ENCODE measurements at regions not wholly inside any gene's neighbourhood (a gene's known extent, or its start where the extent isn't known, plus 50 kb on each side); places are given as distances from the start of the nearest gene placed in this dataset.

DNA sequence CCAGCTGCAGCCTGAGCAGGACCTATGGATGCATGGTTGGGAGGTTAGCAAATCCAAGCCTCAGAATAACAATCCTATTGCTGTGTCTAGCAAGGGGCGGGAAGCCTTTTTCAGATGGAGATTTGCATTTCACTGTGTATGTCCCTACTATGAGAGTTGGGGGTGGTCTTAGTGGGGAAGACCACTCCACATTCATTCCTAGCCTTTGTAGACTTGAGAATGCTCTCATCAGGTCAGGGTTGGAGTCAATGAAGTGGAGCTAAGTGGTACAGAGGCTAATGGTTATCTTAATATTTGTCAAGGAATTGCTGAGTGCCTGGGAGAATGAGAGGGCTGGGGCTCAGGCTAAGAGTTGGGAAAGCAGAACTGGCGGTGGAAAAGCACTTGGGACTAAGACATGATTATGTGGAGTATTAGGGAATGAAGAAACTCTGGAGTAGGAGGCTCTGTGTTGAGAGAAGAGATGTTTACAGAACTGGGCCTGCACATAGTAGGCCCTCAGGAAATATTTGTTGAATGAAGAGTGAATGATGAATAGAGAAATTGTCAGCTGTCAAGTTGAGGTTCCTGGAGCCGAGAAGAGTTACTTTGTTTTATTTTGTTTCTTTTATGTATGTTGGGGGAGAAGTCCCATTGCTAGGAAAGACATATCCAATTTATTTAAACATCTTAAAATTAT lies 175.5 kb upstream of the SPRY4 start:
- no peak for TF ChIP-seq EZH2phosphoT487 (IDR thresholded peaks at IDR 0.05; ENCODE audit: unreplicated experiment)
- TF ChIP-seq, protein P1, sequence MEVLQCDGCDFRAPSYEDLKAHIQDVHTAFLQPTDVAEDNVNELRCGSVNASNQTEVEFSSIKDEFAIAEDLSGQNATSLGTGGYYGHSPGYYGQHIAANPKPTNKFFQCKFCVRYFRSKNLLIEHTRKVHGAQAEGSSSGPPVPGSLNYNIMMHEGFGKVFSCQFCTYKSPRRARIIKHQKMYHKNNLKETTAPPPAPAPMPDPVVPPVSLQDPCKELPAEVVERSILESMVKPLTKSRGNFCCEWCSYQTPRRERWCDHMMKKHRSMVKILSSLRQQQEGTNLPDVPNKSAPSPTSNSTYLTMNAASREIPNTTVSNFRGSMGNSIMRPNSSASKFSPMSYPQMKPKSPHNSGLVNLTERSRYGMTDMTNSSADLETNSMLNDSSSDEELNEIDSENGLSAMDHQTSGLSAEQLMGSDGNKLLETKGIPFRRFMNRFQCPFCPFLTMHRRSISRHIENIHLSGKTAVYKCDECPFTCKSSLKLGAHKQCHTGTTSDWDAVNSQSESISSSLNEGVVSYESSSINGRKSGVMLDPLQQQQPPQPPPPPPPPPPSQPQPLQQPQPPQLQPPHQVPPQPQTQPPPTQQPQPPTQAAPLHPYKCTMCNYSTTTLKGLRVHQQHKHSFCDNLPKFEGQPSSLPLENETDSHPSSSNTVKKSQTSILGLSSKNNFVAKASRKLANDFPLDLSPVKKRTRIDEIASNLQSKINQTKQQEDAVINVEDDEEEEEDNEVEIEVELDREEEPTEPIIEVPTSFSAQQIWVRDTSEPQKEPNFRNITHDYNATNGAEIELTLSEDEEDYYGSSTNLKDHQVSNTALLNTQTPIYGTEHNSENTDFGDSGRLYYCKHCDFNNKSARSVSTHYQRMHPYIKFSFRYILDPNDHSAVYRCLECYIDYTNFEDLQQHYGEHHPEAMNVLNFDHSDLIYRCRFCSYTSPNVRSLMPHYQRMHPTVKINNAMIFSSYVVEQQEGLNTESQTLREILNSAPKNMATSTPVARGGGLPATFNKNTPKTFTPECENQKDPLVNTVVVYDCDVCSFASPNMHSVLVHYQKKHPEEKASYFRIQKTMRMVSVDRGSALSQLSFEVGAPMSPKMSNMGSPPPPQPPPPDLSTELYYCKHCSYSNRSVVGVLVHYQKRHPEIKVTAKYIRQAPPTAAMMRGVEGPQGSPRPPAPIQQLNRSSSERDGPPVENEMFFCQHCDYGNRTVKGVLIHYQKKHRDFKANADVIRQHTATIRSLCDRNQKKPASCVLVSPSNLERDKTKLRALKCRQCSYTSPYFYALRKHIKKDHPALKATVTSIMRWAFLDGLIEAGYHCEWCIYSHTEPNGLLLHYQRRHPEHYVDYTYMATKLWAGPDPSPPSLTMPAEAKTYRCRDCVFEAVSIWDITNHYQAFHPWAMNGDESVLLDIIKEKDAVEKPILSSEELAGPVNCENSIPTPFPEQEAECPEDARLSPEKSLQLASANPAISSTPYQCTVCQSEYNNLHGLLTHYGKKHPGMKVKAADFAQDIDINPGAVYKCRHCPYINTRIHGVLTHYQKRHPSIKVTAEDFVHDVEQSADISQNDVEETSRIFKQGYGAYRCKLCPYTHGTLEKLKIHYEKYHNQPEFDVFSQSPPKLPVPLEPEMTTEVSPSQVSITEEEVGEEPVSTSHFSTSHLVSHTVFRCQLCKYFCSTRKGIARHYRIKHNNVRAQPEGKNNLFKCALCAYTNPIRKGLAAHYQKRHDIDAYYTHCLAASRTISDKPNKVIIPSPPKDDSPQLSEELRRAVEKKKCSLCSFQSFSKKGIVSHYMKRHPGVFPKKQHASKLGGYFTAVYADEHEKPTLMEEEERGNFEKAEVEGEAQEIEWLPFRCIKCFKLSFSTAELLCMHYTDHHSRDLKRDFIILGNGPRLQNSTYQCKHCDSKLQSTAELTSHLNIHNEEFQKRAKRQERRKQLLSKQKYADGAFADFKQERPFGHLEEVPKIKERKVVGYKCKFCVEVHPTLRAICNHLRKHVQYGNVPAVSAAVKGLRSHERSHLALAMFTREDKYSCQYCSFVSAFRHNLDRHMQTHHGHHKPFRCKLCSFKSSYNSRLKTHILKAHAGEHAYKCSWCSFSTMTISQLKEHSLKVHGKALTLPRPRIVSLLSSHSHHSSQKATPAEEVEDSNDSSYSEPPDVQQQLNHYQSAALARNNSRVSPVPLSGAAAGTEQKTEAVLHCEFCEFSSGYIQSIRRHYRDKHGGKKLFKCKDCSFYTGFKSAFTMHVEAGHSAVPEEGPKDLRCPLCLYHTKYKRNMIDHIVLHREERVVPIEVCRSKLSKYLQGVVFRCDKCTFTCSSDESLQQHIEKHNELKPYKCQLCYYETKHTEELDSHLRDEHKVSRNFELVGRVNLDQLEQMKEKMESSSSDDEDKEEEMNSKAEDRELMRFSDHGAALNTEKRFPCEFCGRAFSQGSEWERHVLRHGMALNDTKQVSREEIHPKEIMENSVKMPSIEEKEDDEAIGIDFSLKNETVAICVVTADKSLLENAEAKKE (CRISPR knock-in tag; IDR thresholded peaks at IDR 0.05): no peak
- no peak for TF ChIP-seq CREB1 (CRISPR knock-in tag; IDR thresholded peaks at IDR 0.05; ENCODE audit: low read depth)
- no peak for TF ChIP-seq ZNF331 (CRISPR knock-in tag; IDR thresholded peaks at IDR 0.05; ENCODE audit: low read depth)
- TF ChIP-seq, protein P2, sequence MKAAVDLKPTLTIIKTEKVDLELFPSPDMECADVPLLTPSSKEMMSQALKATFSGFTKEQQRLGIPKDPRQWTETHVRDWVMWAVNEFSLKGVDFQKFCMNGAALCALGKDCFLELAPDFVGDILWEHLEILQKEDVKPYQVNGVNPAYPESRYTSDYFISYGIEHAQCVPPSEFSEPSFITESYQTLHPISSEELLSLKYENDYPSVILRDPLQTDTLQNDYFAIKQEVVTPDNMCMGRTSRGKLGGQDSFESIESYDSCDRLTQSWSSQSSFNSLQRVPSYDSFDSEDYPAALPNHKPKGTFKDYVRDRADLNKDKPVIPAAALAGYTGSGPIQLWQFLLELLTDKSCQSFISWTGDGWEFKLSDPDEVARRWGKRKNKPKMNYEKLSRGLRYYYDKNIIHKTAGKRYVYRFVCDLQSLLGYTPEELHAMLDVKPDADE (IDR thresholded peaks at IDR 0.05): no peak
- TF ChIP-seq JUNB (IDR thresholded peaks at IDR 0.05; ENCODE audit: unreplicated experiment): no peak
- no peak for TF ChIP-seq NANOG (IDR thresholded peaks at IDR 0.05; ENCODE audit: borderline replicate concordance)
- no peak for TF ChIP-seq STAT1 (IDR thresholded peaks at IDR 0.05; ENCODE audit: unreplicated experiment)
- TF ChIP-seq, protein P3, sequence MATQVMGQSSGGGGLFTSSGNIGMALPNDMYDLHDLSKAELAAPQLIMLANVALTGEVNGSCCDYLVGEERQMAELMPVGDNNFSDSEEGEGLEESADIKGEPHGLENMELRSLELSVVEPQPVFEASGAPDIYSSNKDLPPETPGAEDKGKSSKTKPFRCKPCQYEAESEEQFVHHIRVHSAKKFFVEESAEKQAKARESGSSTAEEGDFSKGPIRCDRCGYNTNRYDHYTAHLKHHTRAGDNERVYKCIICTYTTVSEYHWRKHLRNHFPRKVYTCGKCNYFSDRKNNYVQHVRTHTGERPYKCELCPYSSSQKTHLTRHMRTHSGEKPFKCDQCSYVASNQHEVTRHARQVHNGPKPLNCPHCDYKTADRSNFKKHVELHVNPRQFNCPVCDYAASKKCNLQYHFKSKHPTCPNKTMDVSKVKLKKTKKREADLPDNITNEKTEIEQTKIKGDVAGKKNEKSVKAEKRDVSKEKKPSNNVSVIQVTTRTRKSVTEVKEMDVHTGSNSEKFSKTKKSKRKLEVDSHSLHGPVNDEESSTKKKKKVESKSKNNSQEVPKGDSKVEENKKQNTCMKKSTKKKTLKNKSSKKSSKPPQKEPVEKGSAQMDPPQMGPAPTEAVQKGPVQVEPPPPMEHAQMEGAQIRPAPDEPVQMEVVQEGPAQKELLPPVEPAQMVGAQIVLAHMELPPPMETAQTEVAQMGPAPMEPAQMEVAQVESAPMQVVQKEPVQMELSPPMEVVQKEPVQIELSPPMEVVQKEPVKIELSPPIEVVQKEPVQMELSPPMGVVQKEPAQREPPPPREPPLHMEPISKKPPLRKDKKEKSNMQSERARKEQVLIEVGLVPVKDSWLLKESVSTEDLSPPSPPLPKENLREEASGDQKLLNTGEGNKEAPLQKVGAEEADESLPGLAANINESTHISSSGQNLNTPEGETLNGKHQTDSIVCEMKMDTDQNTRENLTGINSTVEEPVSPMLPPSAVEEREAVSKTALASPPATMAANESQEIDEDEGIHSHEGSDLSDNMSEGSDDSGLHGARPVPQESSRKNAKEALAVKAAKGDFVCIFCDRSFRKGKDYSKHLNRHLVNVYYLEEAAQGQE (IDR thresholded peaks at IDR 0.05; ENCODE audit: unreplicated experiment): no peak
- no peak for TF ChIP-seq EZH2 (IDR thresholded peaks at IDR 0.05; ENCODE audit: low read depth, unreplicated experiment)
- no peak for TF ChIP-seq POLR2AphosphoS5 (IDR thresholded peaks at IDR 0.05; ENCODE audit: low read depth)
- TF ChIP-seq ZNF114 (CRISPR knock-in tag; IDR thresholded peaks at IDR 0.05): no peak
- TF ChIP-seq, protein P4, sequence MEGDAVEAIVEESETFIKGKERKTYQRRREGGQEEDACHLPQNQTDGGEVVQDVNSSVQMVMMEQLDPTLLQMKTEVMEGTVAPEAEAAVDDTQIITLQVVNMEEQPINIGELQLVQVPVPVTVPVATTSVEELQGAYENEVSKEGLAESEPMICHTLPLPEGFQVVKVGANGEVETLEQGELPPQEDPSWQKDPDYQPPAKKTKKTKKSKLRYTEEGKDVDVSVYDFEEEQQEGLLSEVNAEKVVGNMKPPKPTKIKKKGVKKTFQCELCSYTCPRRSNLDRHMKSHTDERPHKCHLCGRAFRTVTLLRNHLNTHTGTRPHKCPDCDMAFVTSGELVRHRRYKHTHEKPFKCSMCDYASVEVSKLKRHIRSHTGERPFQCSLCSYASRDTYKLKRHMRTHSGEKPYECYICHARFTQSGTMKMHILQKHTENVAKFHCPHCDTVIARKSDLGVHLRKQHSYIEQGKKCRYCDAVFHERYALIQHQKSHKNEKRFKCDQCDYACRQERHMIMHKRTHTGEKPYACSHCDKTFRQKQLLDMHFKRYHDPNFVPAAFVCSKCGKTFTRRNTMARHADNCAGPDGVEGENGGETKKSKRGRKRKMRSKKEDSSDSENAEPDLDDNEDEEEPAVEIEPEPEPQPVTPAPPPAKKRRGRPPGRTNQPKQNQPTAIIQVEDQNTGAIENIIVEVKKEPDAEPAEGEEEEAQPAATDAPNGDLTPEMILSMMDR (conservative IDR thresholded peaks at IDR 0.05; ENCODE audit: low read depth in 2 of 2): no peak
- H3K27ac Mint-ChIP-seq: no peak overlapping the region
- no peaks in the 10 kb centered on the region; the same call in 2 of the 3 replicates for H3K9me3 Mint-ChIP-seq
- no peaks in the 10 kb centered on the region for H3K79me2 ChIP-seq (replicated peaks; ENCODE audit: insufficient read depth)
- peaks cover 11% of the 10 kb centered on the region; the same call in 1 of the 2 replicates for H3K4me1 ChIP-seq (ENCODE audit: insufficient read depth)
- no peaks in the 10 kb centered on the region for H3K27me3 Mint-ChIP-seq (ENCODE audit: insufficient read depth, low read depth, poor library complexity)
- H3K27ac ChIP-seq (ENCODE audit: low read depth): no peak overlapping the region
- ATAC-seq (no peak), DNase-seq (ENCODE audit: low spot score) (no peak)
- H3K9me2 ChIP-seq (ENCODE audit: insufficient read depth): no peaks in the 10 kb centered on the region
- H2AFZ ChIP-seq: no peak overlapping the region
- peaks cover 10% of the 10 kb centered on the region; the same call in 2 of the 3 replicates for H3K4me1 Mint-ChIP-seq
- H3K4me2 ChIP-seq: peak overlapping the region; percentile 54; the same call in 1 of the 2 replicates
- H3K36me3 Mint-ChIP-seq (ENCODE audit: low read depth): no peaks in the 10 kb centered on the region
- H4K20me1 ChIP-seq (replicated peaks; ENCODE audit: insufficient read depth): no peaks in the 10 kb centered on the region
- H3K36me3 ChIP-seq (ENCODE audit: insufficient read depth): no peaks in the 10 kb centered on the region
- H3K4me3 Mint-ChIP-seq: no peak overlapping the region
- H3K4me3 ChIP-seq: no peak overlapping the region
- H3K27me3 ChIP-seq (ENCODE audit: insufficient read depth): no peaks in the 10 kb centered on the region
- no peaks in the 10 kb centered on the region for H3F3A ChIP-seq (replicated peaks; ENCODE audit: low read depth)
